GM18499 (cell line): ENCODE measurements at regions not wholly inside any gene's neighbourhood (a gene's known extent, or its start where the extent isn't known, plus 50 kb on each side); places are given as distances from the start of the nearest gene placed in this dataset.

ENCODE experiments used
- ATAC-seq: cut with Tn5 transposase; IDR thresholded peaks from one replicate; pipeline ENCODE4 v1.9.1; 2021; ENCODE audit warnings: moderate number of reproducible peaks; ENCODE audit not compliant: insufficient read depth, unreplicated experiment

DNA sequence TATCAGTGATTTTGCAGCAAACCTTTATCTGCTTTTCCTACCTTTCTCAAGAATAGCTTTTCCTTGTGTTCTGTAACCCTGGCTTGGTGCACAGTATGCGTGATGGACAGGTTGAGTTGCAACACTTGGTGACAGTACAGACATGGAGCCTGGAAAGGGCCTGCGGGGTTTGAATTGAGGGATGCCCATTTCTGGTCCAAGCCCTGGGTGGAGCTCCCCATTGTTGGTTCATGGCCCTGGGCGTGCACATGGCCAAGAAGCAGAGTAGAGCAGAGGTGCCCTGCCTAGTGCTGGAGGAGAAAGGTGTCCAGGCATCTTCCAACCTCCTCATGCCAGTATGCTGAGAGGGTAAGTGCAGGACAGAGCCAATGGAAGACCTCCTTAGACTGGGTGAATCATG, 106.6 kb upstream of the MKLN1 start:
- ATAC-seq: no peak

DNA sequence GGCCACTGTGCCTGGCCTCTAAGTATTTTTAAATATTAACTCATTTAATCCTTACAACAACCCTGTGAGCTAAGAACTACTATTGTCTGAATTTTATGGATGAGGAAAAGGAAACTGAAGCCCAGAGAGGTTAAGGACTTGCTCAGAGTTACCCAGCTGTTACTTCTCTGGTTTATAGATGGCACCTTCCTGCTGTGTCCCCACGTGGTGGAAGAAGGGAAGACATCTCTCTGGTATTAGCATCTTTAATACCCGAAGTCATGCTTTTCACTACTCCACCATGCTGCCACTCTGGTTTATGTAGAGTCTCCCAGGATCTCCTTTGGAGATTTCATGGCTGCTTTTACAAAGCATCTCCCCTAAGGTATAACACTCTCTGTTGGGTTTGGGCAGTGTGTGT, 105.5 kb upstream of the MKLN1 start:
- ATAC-seq: no peak

DNA sequence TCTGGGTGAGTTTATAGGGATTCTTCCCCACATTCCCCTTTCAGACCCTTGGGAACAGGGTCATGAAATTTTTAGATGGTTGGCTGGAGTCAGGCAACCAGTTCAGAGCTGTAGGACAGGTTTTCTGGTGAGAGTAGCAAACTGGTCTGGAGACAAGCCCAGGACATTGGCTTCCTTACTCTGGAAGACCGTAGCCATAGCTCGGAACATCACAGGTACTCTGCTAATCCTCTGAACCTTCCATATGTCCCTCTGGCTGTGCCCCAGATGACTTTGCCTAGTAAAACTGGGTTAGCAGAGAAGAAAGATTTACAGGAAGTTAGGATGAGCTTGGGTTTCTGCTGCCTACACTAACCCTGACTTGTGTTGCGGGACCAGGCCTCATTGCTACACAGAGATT, 104.5 kb upstream of the MKLN1 start:
- ATAC-seq: no peak

DNA sequence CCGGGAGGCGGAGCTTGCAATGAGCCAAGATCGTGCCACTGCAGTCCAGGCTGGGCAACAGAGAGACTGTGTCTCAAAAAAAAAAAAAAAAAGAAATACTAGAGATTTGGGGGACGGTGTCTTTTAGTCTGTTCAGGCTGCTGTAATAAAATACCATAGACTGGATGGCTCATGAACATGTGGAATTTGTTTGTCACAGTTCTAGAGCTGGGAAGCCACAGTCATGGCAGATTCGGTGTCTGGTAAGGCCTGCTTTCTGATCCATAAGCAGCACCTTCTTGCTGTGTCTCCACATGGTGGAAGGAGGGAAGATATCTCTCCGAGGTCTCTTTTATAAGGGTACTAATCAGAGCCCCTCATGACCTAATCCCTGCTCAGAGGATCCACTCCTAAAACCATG, 102.7 kb upstream of the MKLN1 start:
- no peak for ATAC-seq

DNA sequence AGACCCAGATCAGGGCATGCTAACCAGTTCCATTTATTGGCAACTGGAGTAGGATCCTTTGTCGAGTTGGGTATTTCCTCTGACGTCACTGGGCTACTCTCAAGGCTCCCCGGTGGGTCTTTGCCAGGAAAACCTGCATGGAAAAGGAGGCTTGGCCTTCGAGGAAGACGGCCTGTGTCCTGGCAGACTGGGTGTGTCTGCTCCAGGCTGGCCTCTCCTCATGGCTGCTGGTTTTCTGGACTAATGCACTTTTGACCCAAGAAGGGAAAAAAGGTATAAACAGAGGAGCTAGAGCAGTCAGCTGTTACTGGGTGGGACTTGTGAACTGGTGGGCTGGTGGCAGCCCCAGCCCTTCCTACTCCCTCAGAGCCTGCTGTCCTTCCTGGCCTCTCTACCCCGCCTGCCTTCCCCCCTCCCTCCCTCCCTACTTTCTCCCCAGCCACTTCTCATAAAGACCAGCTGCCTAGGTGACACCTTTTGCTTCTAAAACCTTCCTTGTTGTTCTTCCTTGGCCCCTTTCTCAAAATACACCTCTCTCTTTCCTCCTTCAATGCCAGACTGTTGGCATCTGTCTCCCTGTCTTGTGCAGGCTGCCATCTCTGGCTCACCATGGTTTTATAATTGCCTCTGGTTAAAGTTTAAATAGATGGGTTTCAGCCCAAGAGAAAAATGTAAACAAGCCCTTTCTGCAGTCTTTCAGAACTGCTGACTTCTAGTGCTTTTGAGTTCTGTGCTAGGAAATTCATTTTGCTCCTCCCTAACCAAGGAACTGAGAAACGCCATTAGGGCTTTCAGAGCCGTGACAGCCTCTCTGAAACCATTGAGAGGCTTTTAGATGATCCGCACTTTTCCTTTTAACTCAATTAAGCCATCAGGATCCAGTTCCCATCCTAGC, 101.8 kb upstream of the MKLN1 start:
- no peak for ATAC-seq

DNA sequence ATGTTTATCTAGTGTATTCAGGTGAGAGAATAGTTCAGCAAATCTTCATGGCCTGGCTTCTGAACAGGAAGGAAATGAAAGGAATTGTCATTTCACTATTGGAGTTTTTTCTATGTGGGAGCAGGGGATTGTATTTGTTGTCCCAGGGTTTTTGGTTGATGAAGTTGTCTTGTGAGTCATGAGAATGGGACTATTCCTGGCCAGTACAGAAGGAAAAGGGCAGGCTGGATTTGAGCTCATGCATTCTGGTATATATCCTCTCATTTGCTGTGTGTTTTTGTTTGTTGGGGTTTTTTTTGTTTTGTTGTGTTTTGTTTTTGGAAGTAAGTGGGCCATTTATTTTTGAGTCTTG, 101.2 kb upstream of the MKLN1 start:
- ATAC-seq: no peak

DNA sequence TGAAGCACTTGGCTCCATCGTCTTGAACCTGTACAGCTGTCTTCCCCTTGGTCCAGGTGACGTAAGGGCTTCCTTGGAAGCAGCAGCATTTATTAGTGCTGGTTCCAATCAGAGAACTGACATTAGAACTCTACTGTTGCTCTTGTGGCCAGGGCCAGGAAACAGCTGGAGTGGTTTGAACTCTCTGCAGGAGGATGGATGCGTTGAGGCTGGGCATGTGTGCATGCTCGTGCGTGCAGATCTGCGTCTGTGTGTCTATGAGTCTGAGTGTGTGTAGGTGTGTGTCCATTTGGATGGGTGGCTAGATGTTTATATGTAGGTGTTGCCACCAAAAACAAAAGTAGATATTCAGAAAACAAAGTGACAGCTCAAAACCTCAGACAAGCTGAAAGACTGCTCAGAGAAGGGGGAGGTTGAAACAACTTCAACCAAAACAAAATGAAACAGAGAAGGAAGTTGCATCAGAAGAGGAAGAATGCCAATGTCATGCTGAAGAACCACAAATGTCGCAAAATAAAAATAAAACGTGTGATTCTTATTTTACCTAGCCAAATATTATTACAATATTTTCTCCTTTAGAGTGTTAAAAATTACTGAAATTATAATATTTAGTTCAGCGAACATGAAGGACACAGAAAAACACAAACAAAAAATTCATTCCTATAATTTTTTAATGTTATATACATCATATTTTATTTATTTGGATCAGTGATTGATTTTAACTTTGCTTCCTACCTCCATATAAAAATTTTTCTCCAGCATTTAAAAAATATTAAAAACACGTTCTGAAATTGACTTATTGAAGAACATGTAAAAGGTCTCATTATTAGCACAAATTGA, 96.1 kb upstream of the MKLN1 start:
- peak; percentile 73 for ATAC-seq

DNA sequence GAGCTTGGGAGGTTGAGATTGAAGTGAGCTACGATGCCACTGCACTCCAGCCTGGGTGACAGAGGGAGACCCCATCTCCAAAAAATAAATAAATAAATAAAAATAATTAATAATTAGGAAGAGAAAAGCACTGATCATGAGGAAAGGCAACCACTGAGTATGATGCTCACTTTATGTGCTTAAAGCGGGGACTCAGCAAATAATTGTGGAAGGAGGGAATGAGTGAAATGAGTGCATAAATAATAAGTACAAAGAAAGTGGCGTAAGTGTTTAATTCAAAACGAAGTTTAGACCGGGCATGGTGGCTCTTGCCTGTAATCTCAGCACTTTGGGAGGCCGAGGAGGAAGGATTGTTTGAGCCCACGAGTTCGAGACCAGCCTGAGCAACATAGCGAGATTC, 94.9 kb upstream of the MKLN1 start:
- ATAC-seq: no peak

DNA sequence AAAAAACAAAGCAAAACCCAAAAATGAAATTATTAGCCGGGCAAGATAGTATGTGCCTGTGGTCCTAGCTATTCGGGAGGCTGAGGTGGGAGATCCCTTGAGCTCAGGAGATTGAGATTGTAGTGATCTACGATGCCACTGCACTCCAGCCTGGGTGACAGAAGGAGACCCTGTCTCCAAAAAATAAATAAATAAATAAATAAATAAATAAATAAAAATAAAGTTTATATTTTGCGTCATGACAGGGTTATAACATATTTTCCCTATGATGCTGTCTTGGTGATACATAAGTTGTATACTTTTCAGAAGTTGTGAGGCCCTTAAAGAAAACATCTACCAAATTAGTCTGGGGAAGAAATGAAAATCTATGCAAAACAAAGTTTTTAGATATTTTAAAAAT, 94.5 kb upstream of the MKLN1 start:
- no peak for ATAC-seq

DNA sequence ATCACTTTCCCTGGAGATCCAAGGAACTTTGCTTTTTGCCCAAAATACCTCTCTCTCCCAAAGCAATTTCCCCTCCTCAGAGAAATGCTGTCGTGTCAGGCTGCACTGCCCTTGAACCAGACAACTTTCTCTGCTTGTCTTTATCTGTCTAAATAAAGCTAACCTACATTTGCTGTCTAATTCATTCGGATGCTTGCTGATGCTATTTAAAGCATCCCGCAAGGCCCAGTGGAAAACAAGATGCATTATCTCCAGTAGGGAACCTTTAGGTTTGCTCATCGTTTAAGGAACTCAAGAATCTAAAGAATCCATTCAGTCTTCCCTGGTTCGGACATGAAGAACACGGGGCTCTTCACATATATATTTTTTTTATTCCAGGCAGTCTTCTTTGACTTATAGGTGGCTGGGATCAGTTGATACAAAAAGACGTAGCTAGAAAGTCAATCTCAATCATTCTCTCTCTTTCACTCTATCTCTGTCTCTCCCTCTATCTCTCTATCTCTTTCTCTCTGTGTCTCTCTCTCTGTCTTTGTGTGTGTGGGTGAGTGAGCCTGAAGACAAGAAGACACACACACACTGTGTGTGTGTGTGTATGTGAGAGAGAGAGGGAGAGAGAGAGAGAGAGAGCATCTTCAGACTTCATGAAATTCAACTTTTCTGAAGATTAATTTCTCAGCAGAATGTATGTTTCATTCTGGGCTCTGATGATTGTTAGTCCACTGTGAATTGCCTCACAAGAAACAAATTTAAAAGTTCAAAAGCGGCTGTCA, 92.8 kb upstream of the MKLN1 start:
- ATAC-seq: no peak

DNA sequence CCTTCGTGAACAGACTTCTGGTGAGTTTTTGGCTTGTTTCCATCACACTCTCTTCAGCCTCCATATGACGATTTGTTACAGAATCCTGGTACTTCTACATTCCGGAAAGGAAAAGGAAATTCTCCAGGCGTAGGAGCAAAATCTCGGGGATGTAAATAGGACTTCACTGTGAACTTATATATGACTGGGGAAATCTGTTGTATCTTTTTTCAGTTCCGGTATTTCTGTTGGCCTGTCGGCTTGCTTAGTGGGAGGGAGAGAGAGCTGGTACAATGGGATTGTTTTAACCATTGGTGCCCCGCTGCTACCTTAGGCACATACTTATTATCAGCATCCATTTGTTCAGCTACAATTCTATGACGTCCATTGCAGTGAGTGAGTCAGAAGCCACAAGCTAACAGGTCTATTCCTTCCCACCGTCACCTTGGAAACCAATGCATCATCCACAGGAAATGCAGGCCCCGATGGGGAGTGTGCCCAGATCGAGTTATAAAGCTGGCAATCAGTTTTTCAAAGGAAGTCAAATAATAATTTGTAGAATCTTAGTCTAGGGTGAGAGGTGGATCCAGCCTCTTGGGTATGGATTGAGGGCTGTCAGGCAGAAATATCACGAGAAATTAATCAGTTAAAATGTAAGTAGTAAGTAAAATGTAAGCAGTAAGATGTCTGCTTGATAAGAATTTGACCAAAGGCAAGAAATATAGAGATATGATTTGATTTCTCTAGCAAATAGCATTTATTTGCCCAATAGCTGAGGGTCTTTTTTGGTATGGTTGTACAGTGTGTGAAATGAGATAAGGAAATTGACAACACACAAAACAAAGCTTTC, 92.0 kb upstream of the MKLN1 start:
- no peak for ATAC-seq

DNA sequence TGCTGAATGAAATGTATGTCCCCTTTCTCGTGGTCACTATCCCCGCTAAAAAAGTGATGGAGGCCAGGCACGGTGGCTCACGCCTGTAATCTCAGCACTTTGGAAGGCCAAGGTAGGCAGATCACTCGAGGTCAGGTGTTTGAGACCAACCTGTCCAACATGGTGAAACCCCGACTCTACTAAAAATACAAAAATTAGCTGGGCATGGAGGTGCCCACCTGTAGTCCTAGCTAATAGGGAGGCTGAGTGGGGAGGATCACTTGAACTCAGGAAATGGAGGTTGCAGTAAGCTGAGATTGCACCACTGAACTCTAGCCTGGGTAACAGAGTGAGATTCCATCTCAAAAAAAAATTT, 91.4 kb upstream of the MKLN1 start:
- no peak for ATAC-seq

DNA sequence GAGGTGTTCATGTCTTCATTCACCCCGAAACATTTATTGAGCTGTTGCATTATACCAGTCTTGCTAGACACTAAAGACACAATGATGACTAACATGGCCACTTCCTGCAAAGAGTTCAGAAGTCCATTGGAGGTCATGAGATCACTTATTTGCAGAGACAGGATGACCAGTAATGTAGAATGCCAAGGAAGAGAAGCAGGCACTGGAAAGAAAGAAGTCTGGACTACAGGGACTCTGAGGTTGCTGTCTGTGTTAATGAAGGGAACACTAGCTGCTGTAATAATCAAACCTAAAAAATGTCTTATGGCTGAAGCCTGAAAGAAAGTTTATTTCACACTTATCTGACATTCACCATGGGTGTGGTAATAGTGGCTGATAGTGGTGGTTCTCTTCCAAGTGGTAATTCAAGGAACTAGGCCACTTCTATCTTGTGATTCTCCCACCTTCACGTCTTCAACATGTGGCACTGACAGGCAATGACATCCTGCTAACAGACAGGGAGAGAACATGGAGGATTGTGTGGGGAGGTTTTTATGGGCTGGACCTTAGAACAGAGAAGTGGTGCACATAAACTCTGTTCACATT, 89.2 kb upstream of the MKLN1 start:
- ATAC-seq: no peak

DNA sequence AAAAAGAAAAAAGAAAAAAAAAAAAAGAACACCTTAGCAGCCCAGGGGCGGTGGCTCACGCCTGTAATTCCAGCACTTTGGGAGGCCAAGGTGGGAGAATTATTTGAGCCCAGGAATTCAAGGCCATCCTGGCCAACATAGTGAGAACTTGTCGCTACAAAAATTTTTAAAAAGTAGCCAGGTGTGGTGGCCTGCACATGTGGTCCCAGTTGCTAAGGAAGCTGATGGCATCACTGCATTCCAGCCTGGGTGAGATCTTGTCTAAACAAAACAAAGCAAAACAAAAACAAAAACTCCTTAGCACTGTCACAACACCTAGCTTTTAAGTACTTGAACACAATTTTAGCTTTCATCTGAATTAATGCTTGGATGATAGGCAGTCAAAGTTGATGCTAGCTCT, 86.3 kb upstream of the MKLN1 start:
- ATAC-seq: no peak

DNA sequence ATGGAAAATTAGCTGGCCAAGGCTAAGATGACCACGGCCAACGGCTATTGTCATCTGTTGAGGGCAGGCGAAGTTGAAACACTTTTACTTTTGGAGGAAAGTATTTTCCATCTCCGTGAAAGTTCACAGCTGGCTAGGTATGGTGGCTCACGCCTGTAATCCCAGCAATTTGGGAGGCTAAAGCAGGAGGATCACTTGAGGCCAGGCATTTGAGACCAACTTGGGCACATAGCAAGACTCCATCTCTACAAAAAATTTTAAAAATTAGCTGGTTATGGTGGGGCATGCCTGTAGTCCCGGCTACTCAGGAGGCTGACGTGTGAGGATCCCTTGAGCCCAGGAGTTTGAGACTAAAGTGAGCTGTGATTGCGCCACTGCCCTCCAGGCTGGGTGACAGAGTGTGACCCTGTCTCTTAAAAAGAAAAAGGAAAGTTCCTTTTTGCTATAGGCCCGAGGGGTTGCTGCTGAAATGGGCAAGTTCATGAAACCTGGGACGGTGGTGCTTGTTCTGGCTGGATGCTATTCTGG, 85.5 kb upstream of the MKLN1 start:
- no peak for ATAC-seq

DNA sequence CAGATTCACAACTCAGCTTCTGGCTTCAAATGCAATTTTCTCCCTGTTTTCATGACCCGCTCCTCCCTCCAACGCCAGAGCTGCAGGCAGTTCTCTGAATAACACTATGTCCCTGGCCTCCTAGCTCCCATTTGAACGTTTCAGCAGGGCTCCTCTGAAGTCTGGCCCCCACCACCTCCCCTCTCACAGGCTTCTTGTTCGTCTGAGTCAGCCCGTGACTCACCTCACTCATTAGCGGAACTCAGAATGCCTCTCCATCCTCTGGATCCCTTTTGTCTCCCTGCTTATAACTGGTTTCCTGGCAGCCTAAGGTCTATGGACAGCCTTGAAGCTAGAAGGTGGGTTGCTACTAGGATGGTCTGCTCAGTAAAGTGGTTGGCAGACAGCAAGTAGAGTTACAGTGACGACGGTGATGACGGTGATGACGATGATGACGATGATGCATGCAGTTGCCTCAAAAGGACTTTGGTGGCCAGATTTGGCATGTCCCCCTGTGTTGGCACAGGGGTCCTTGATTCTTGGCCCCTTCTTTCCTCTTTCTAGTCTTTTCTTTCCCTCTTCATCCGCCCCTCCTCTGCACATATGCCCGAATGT, 83.3 kb upstream of the MKLN1 start:
- no peak for ATAC-seq

DNA sequence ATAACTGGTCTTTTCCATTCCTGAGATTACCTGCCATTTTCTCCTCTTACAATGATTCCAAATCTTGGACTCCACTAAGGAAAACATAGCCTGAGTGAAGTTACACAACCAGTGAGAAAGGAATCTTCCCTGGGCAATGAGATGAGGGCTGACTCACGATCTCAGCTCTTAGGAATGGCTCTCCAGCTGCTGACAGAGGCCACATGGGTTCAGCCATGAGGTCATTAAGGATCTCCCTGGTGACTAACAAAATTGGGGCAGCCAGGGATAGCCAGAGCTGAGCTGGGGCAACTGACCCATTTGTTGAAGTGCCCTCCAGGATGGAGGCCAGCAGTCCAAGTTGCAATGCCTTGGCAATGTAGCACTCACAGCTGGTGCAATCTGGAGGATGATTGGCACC, 78.7 kb upstream of the MKLN1 start:
- no peak for ATAC-seq

DNA sequence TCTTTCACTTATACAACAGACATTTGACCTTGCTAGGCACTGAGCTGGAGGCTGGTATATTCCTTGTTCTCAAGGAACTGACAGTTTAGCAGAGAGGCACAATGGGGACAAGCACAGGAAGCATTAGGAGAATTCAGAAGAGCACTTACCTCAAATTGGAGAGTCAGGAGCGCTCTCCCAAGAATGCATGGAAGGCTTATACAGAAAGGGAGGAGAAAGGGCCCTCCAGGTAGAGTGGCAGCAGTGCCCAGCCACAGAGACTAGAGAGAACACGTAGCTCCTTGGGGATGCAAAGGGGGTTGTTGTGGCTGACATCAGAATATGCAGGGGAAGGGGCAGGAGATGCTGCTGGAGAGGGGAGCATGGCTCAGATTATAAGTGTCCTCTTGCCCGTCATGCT, 78.2 kb upstream of the MKLN1 start:
- ATAC-seq: no peak

DNA sequence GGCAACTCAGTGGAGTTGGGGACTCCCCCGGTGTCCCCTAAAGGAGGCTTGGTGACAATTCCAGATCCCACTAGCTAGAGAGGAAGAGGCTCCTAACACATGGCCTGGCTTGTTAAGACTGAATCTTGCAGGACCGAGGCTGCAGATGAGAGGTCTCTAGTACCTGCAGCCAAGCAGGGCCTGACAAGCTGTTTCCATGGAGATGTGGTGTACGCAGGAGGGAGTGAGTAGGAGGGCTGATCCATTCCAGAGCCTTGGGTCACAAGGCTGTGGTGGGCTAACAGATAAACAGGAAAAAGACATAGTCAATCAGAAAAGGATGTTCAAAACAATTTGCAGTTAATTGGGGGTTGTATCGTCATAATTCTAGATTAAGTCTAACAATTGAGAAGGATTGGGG, 77.3 kb upstream of the MKLN1 start:
- no peak for ATAC-seq
